Mesendoderm (in vitro differentiated cells): ENCODE measurements at regions not wholly inside any gene's neighbourhood (a gene's known extent, or its start where the extent isn't known, plus 50 kb on each side); places are given as distances from the start of the nearest gene placed in this dataset.

Experiments
- DNase-seq: peaks from one replicate; pipeline ENCODE4 v3.0.0; 2013
- H2AK5ac ChIP-seq: 2 replicates; pipeline ENCODE4 v1.6.1; 2013; ENCODE audit warnings: low read length, inconsistent platforms
- H2BK120ac ChIP-seq: 2 replicates; pipeline ENCODE4 v1.6.1; 2013; ENCODE audit warnings: low read depth, mild to moderate bottlenecking, low read length, moderate library complexity, mixed read lengths
- H2BK15ac ChIP-seq: replicated peaks from 2 replicates; pipeline ENCODE4 v1.6.1; 2013; ENCODE audit warnings: low read depth, mild to moderate bottlenecking, moderate library complexity
- H2BK5ac ChIP-seq: 2 replicates; pipeline ENCODE4 v1.6.1; 2013; ENCODE audit warnings: low read length, inconsistent platforms
- H3K18ac ChIP-seq: 2 replicates; pipeline ENCODE4 v1.6.1; 2013; ENCODE audit warnings: mild to moderate bottlenecking, low read length, mixed read lengths
- H3K23ac ChIP-seq: one replicate; pipeline ENCODE4 v1.6.1; 2013; ENCODE audit warnings: low read length
- H3K27ac ChIP-seq: 2 replicates; pipeline ENCODE4 v1.5.1; 2013; ENCODE audit warnings: low read depth, mild to moderate bottlenecking, inconsistent platforms, low read length, moderate library complexity
- H3K27me3 ChIP-seq: 2 replicates; pipeline ENCODE4 v1.6.1; 2013; ENCODE audit warnings: low read length, control low read depth, mild to moderate bottlenecking, inconsistent platforms; ENCODE audit not compliant: insufficient read depth, poor library complexity
- H3K36me3 ChIP-seq: 2 replicates; pipeline ENCODE4 v1.6.1; 2013; ENCODE audit warnings: low read length, inconsistent platforms; ENCODE audit not compliant: control insufficient read depth, insufficient read depth
- H3K4ac ChIP-seq: one replicate; pipeline ENCODE4 v1.6.1; 2013; ENCODE audit warnings: low read depth, mild to moderate bottlenecking, low read length, moderate library complexity
- H3K4me1 ChIP-seq: 2 replicates; pipeline ENCODE4 v1.6.1; 2013; ENCODE audit warnings: low read depth, low read length, inconsistent platforms; ENCODE audit not compliant: control insufficient read depth
- H3K4me2 ChIP-seq: 2 replicates; pipeline ENCODE4 v1.6.1; 2013; ENCODE audit warnings: low read length
- H3K4me3 ChIP-seq: 2 replicates; pipeline ENCODE4 v1.5.1; 2013; ENCODE audit warnings: mild to moderate bottlenecking, low read length
- H3K56ac ChIP-seq: one replicate; pipeline ENCODE4 v1.6.1; 2013; ENCODE audit warnings: low read length
- H3K79me1 ChIP-seq: 2 replicates; pipeline ENCODE4 v1.6.1; 2013; ENCODE audit warnings: low read length, inconsistent platforms
- H3K79me2 ChIP-seq: 2 replicates; pipeline ENCODE4 v1.6.1; 2013; ENCODE audit warnings: mild to moderate bottlenecking, low read length; ENCODE audit not compliant: control insufficient read depth, insufficient read depth
- H3K9ac ChIP-seq: 2 replicates; pipeline ENCODE4 v1.6.1; 2013; ENCODE audit warnings: low read length, inconsistent platforms
- H4K5ac ChIP-seq: one replicate; pipeline ENCODE4 v1.6.1; 2013; ENCODE audit warnings: low read length
- H4K8ac ChIP-seq: one replicate; pipeline ENCODE4 v1.6.1; 2013; ENCODE audit warnings: low read depth, mild to moderate bottlenecking, control low read depth, low read length, moderate library complexity
- WGBS: extraction: QIAGEN DNeasy Blood & Tissue Kit; methylation state at CpG from one replicate; pipeline ENCODE4 v1.1.7; 2013; ENCODE audit warnings: low lambda C conversion rate, missing lambda C conversion rate; ENCODE audit not compliant: insufficient coverage; ENCODE audit errors: extremely low coverage; 5-methylcytosine and 5-hydroxymethylcytosine counted together

DNA sequence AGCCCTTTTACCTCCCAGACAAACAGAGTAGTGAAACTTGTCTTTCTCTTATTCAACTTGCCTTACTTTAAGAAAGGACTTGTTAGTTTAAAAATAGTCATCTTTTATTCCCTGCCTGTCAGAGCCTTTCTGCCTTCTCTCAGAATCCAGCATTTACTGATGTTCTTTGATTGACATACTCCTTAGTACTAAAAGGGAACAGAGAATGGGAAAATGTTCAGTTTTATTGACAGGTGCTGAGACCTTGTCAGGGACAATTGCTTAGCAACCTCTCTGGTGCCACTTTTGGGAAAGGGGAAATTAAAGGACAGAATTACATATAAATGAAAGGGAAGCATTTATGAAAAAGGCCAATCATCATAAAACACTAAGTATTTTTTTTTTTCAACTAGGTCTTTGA, 378.3 kb downstream of the PDCD6IP start:
- H2AK5ac ChIP-seq: no peak overlapping the region
- no peak overlapping the region for H2BK120ac ChIP-seq
- no peak overlapping the region for H3K56ac ChIP-seq
- no peak overlapping the region for H2BK5ac ChIP-seq
- H4K8ac ChIP-seq: no peak overlapping the region
- DNase-seq: no peak
- H3K79me1 ChIP-seq: no peaks in the 10 kb centered on the region
- H3K4ac ChIP-seq: no peak overlapping the region
- no peak overlapping the region for H4K5ac ChIP-seq
- no peak overlapping the region for H3K4me3 ChIP-seq
- no peak overlapping the region for H3K27ac ChIP-seq
- no peak overlapping the region for H3K9ac ChIP-seq
- no peaks in the 10 kb centered on the region for H3K4me1 ChIP-seq
- H3K36me3 ChIP-seq: no peaks in the 10 kb centered on the region
- no peaks in the 10 kb centered on the region for H3K79me2 ChIP-seq
- no peak overlapping the region for H3K23ac ChIP-seq
- H3K18ac ChIP-seq: no peak overlapping the region
- no peak overlapping the region for H3K4me2 ChIP-seq
- H3K27me3 ChIP-seq: no peaks in the 10 kb centered on the region
- no peak overlapping the region for H2BK15ac ChIP-seq

DNA sequence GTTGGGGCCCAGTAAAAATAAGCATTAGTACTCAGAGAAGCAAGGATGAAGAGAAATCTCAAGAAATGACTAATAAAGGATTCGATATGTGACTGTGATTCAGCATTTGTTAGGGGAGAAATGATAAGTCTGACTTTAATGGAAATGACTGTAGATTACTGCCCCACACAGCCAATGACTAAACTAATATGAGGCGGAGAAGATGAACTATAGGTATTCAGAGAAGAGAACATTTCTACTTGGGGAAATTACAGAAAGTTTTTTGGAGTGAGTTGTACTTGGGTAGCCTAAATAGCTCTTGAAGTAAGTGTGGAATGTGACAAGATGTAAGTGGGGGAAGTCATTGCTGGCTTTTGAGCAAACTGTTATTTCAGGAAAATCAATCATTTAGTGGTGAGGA, 380.0 kb downstream of the PDCD6IP start:
- no peak overlapping the region for H3K23ac ChIP-seq
- H3K79me1 ChIP-seq: no peaks in the 10 kb centered on the region
- no peaks in the 10 kb centered on the region for H3K4me1 ChIP-seq
- no peaks in the 10 kb centered on the region for H3K27me3 ChIP-seq
- H3K36me3 ChIP-seq: no peaks in the 10 kb centered on the region
- H2AK5ac ChIP-seq: no peak overlapping the region
- H3K79me2 ChIP-seq: no peaks in the 10 kb centered on the region
- H3K9ac ChIP-seq: no peak overlapping the region
- H3K18ac ChIP-seq: no peak overlapping the region
- no peak overlapping the region for H3K4ac ChIP-seq
- no peak overlapping the region for H3K56ac ChIP-seq
- H2BK120ac ChIP-seq: no peak overlapping the region
- no peak overlapping the region for H4K5ac ChIP-seq
- no peak overlapping the region for H2BK15ac ChIP-seq
- H3K4me3 ChIP-seq: no peak overlapping the region
- no peak overlapping the region for H4K8ac ChIP-seq
- no peak overlapping the region for H3K4me2 ChIP-seq
- no peak overlapping the region for H2BK5ac ChIP-seq
- no peak overlapping the region for H3K27ac ChIP-seq
- no peak for DNase-seq
- WGBS: no CpG with 5 or more reads among the region's 2 CpGs

DNA sequence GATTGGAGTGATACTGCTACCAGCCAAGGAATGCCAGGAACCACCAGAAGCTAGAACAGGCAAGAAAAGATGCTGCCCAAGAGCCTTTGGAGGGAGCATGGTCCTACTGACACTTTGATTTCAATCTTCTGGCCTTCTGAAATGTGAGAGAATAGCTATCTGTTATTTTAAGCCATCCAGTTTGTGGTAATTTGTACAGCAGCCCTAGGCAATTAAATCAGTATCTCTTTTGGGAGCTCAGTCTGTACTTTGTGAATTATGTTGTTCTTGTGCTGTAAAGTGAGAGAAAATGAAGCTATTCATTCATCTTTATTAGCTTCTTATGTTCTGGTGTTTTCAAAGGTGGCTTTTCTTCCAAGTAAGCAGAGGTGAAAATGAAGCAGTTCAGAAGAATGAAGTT, 381.3 kb downstream of the PDCD6IP start:
- no peak overlapping the region for H2AK5ac ChIP-seq
- H2BK5ac ChIP-seq: no peak overlapping the region
- H3K4ac ChIP-seq: no peak overlapping the region
- H3K79me2 ChIP-seq: no peaks in the 10 kb centered on the region
- H2BK120ac ChIP-seq: no peak overlapping the region
- H3K56ac ChIP-seq: no peak overlapping the region
- no peaks in the 10 kb centered on the region for H3K36me3 ChIP-seq
- H3K18ac ChIP-seq: no peak overlapping the region
- no peak overlapping the region for H4K8ac ChIP-seq
- H3K4me2 ChIP-seq: no peak overlapping the region
- no peak overlapping the region for H3K23ac ChIP-seq
- H2BK15ac ChIP-seq: no peak overlapping the region
- H3K4me3 ChIP-seq: no peak overlapping the region
- H3K79me1 ChIP-seq: no peaks in the 10 kb centered on the region
- no peaks in the 10 kb centered on the region for H3K4me1 ChIP-seq
- no peak overlapping the region for H3K27ac ChIP-seq
- H3K27me3 ChIP-seq: no peaks in the 10 kb centered on the region
- H3K9ac ChIP-seq: no peak overlapping the region
- no peak overlapping the region for H4K5ac ChIP-seq
- no peak for DNase-seq

DNA sequence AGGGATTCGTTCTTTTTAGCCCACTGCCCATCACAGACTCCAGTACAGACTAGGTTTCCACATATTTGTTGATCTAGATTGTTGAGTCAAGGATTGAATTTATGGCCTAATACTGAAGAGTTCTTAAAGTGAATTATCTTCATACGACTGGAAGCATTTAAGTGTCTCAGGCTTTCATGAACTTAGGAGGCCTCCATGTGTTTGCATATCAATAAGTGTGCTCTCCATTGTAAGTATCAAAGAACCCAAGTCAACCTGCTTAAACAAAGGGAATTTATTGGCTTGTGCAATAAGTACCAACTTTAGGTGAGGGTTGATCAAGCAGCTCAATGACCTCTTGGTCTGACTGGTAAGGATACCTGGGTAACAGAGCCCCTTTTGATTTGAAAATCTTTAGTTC, 382.1 kb downstream of the PDCD6IP start:
- WGBS: no CpG with 5 or more reads among the region's 2 CpGs
- Histone ChIP-seq H3K9ac (no peak overlapping the region), H3K79me1 (no peaks in the 10 kb centered on the region)

DNA sequence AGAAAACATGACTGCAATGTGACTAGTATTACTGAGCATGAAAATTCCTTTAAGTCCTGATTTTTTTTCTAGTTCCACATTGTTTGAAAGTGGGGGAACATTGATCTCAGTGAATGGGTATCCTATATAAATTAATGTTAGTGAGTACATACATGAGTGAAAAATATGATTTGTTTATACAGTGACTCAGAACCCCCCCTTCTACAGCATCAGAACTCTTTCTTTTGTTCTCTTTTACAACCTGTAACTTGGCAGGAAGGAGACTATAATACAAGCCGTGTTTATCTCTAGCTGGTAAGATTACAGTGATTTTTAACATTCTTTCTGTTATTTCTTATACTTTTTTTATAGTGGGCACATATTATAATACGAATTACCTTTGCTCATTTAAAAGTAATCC, 384.7 kb downstream of the PDCD6IP start:
- no peaks in the 10 kb centered on the region for H3K79me2 ChIP-seq
- no peaks in the 10 kb centered on the region for H3K36me3 ChIP-seq
- no peak overlapping the region for H2BK5ac ChIP-seq
- H3K56ac ChIP-seq: no peak overlapping the region
- H3K4me1 ChIP-seq: no peaks in the 10 kb centered on the region
- no peak overlapping the region for H3K9ac ChIP-seq
- no peak overlapping the region for H4K5ac ChIP-seq
- H3K23ac ChIP-seq: no peak overlapping the region
- H4K8ac ChIP-seq: no peak overlapping the region
- H3K18ac ChIP-seq: no peak overlapping the region
- no peaks in the 10 kb centered on the region for H3K27me3 ChIP-seq
- no peak overlapping the region for H3K4me2 ChIP-seq
- no peak overlapping the region for H2BK120ac ChIP-seq
- H3K4me3 ChIP-seq: no peak overlapping the region
- no peak overlapping the region for H2BK15ac ChIP-seq
- no peak overlapping the region for H3K27ac ChIP-seq
- DNase-seq: no peak
- H3K4ac ChIP-seq: no peak overlapping the region
- H2AK5ac ChIP-seq: no peak overlapping the region
- no CpG with 5 or more reads among the region's 2 CpGs for WGBS
- H3K79me1 ChIP-seq: no peaks in the 10 kb centered on the region

More for the DNA sequence above, 382.1 kb downstream of the PDCD6IP start:
- DNase-seq: no peak
- H3K4me2 ChIP-seq: no peak overlapping the region
- no peak overlapping the region for H3K56ac ChIP-seq
- no peaks in the 10 kb centered on the region for H3K4me1 ChIP-seq
- H2BK15ac ChIP-seq: no peak overlapping the region
- no peak overlapping the region for H4K5ac ChIP-seq
- no peak overlapping the region for H3K4ac ChIP-seq
- H3K23ac ChIP-seq: no peak overlapping the region
- no peak overlapping the region for H3K18ac ChIP-seq
- H2BK120ac ChIP-seq: no peak overlapping the region
- no peak overlapping the region for H3K4me3 ChIP-seq
- H3K36me3 ChIP-seq: no peaks in the 10 kb centered on the region
- H3K27me3 ChIP-seq: no peaks in the 10 kb centered on the region
- H2BK5ac ChIP-seq: no peak overlapping the region
- no peak overlapping the region for H4K8ac ChIP-seq
- H2AK5ac ChIP-seq: no peak overlapping the region
- H3K79me2 ChIP-seq: no peaks in the 10 kb centered on the region
- no peak overlapping the region for H3K27ac ChIP-seq

DNA sequence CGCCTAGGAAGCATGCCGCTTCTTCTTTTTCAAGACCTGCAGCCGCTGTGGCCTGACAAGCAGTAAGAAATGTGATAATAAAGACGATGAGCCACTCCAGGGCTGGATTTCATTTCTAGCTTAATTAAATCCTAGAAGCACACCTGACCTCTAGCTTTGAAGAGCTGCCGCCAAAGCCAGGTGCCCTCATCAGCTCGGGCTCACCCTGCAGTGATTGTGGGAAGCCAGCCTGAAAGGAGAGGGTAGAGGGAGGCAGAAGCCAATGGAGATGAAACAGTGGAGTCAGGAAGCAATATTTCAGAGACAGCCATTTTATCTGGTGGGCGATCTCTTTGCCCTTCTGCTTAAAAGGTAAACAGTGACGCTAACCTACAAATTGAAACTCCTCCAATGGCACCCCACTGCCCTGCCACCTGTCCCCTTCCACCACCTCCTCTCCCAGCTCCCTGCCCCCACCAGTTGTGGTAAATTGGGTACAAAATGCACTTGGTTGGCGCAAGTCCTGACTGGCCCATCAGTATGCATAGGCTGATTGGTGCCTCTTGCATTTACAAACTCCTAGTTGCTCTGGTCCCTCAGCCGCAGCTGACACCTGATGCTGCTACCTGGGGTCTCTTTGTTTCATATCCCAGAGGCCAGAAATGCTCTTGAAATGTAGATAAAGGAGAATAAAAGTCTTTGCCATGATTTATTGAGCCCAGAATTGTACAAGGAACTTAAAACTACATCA, 385.3 kb downstream of the PDCD6IP start:
- Histone ChIP-seq H4K8ac (no peak overlapping the region), H3K79me2 (no peaks in the 10 kb centered on the region), H3K4ac (no peak overlapping the region), H3K4me2 (no peak overlapping the region), H4K5ac (no peak overlapping the region), H2BK120ac (no peak overlapping the region), H3K9ac (no peak overlapping the region), H2AK5ac (no peak overlapping the region), H3K27ac (no peak overlapping the region), H3K4me1 (no peaks in the 10 kb centered on the region), H3K23ac (no peak overlapping the region), H3K36me3 (no peaks in the 10 kb centered on the region), H3K27me3 (no peaks in the 10 kb centered on the region), H3K18ac (no peak overlapping the region), H2BK5ac (no peak overlapping the region), H3K56ac (no peak overlapping the region), H3K79me1 (no peaks in the 10 kb centered on the region), H2BK15ac (no peak overlapping the region), H3K4me3 (no peak overlapping the region)
- no peak for DNase-seq
- WGBS: no CpG with 5 or more reads among the region's 10 CpGs
